OCI-LY3 (cell line): ENCODE measurements at regions not wholly inside any gene's neighbourhood (a gene's known extent, or its start where the extent isn't known, plus 50 kb on each side); places are given as distances from the start of the nearest gene placed in this dataset.

ENCODE experiments used
- CTCF ChIP-seq: fragments of 200-600, 300-600 bp; sonication (generic); IDR thresholded peaks from 2 replicates; pipeline ENCODE4 v1.5.1; 2014; ENCODE audit warnings: antibody characterized with exemption, low read length, low read depth
- EZH2phosphoT487 ChIP-seq: fragments of 200-600 bp; shearing (Covaris generic); IDR thresholded peaks from 2 replicates; pipeline ENCODE4 v1.6.1; 2018; ENCODE audit warnings: antibody characterized with exemption, mixed run types, low read depth

GRCh38 chr14:83713732-83714131 is 1816.2 kb upstream of the FLRT2 start:
- TF ChIP-seq CTCF (no peak), EZH2phosphoT487 (no peak)
